ENCODE measurements at regions not wholly inside any gene's neighbourhood (a gene's known extent, or its start where the extent isn't known, plus 50 kb on each side); places are given as distances from the start of the nearest gene placed in this dataset.

GRCh38 chr5:1671351-1671750 lies 128.3 kb downstream of the MRPL36 start:
- no peak overlapping the region for H3K9ac ChIP-seq (ENCODE audit: low read length in 5 of 5)
- H3K4me1 ChIP-seq (ENCODE audit: control insufficient read depth in 5 of 5, insufficient read depth in 5 of 5, low read length in 5 of 5): peaks cover 1 to 14% (median 8%) of the 10 kb centered on the region in 5 donors
- no peaks in the 10 kb centered on the region for H3K36me3 ChIP-seq (ENCODE audit: control insufficient read depth in 5 of 5, insufficient read depth in 5 of 5, low read length in 5 of 5)
- H3K27me3 ChIP-seq (ENCODE audit: control insufficient read depth in 5 of 5, insufficient read depth in 4 of 5, low read length in 5 of 5): peaks cover 22 to 50% (median 49%) of the 10 kb centered on the region in 5 donors
- no peak overlapping the region for H3K27ac ChIP-seq (ENCODE audit: low read depth, low read length)
- peaks cover 3 to 9% (median 6%) of the 10 kb centered on the region in 5 donors for H3K9me3 ChIP-seq (ENCODE audit: control insufficient read depth in 5 of 5, low read length in 5 of 5)
- H3K4me3 ChIP-seq (ENCODE audit: low read depth in 1 of 5, low read length in 5 of 5): no peak overlapping the region

- H3K9ac ChIP-seq (ENCODE audit: low read length in 5 of 5): no peak overlapping the region
- H3K4me1 ChIP-seq (ENCODE audit: control insufficient read depth in 5 of 5, insufficient read depth in 5 of 5, low read length in 5 of 5): peaks cover 1 to 14% (median 8%) of the 10 kb centered on the region in 5 donors
- H3K27ac ChIP-seq (ENCODE audit: low read depth, low read length): no peak overlapping the region
- peaks cover 29 to 60% (median 59%) of the 10 kb centered on the region in 5 donors for H3K27me3 ChIP-seq (ENCODE audit: control insufficient read depth in 5 of 5, insufficient read depth in 4 of 5, low read length in 5 of 5)
- H3K9me3 ChIP-seq (ENCODE audit: control insufficient read depth in 5 of 5, low read length in 5 of 5): peaks cover 3 to 9% (median 6%) of the 10 kb centered on the region in 5 donors
- H3K4me3 ChIP-seq (ENCODE audit: low read depth in 1 of 5, low read length in 5 of 5): no peak overlapping the region
- H3K36me3 ChIP-seq (ENCODE audit: control insufficient read depth in 5 of 5, insufficient read depth in 5 of 5, low read length in 5 of 5): no peaks in the 10 kb centered on the region
These were observed 129.3 kb downstream of the MRPL36 start for GRCh38 chr5:1670351-1670750.

- Histone ChIP-seq H3K9ac (ENCODE audit: low read length in 5 of 5) (no peak overlapping the region), H3K4me3 (ENCODE audit: low read depth in 1 of 5, low read length in 5 of 5) (no peak overlapping the region), H3K4me1 (ENCODE audit: control insufficient read depth in 5 of 5, insufficient read depth in 5 of 5, low read length in 5 of 5) (peaks cover 1 to 14% (median 8%) of the 10 kb centered on the region in 5 donors), H3K9me3 (ENCODE audit: control insufficient read depth in 5 of 5, low read length in 5 of 5) (peaks cover 3 to 9% (median 6%) of the 10 kb centered on the region in 5 donors), H3K27me3 (ENCODE audit: control insufficient read depth in 5 of 5, insufficient read depth in 4 of 5, low read length in 5 of 5) (peaks cover 35 to 68% (median 63%) of the 10 kb centered on the region in 5 donors), H3K36me3 (ENCODE audit: control insufficient read depth in 5 of 5, insufficient read depth in 5 of 5, low read length in 5 of 5) (no peaks in the 10 kb centered on the region), H3K27ac (ENCODE audit: low read depth, low read length) (no peak overlapping the region)
These were observed 130.1 kb downstream of the MRPL36 start for GRCh38 chr5:1669276-1670155.

GRCh38 chr5:1668141-1668721 lies 131.4 kb downstream of the MRPL36 start:
- H3K4me3 ChIP-seq (ENCODE audit: low read depth in 1 of 5, low read length in 5 of 5): no peak overlapping the region
- H3K36me3 ChIP-seq (ENCODE audit: control insufficient read depth in 5 of 5, insufficient read depth in 5 of 5, low read length in 5 of 5): no peaks in the 10 kb centered on the region
- no peak overlapping the region for H3K27ac ChIP-seq (ENCODE audit: low read depth, low read length)
- no peak overlapping the region for H3K9ac ChIP-seq (ENCODE audit: low read length in 5 of 5)
- peaks cover 34 to 68% (median 65%) of the 10 kb centered on the region in 5 donors for H3K27me3 ChIP-seq (ENCODE audit: control insufficient read depth in 5 of 5, insufficient read depth in 4 of 5, low read length in 5 of 5)
- H3K4me1 ChIP-seq (ENCODE audit: control insufficient read depth in 5 of 5, insufficient read depth in 5 of 5, low read length in 5 of 5): peaks cover 1 to 14% (median 8%) of the 10 kb centered on the region in 5 donors
- H3K9me3 ChIP-seq (ENCODE audit: control insufficient read depth in 5 of 5, low read length in 5 of 5): peaks cover 3 to 9% (median 6%) of the 10 kb centered on the region in 5 donors

- peaks cover 0 to 14% (median 8%) of the 10 kb centered on the region in 5 donors for H3K4me1 ChIP-seq (ENCODE audit: control insufficient read depth in 5 of 5, insufficient read depth in 5 of 5, low read length in 5 of 5)
- H3K4me3 ChIP-seq (ENCODE audit: low read depth in 1 of 5, low read length in 5 of 5): peak overlapping the region in 1 of 5 donors; percentile 10
- no peaks in the 10 kb centered on the region for H3K36me3 ChIP-seq (ENCODE audit: control insufficient read depth in 5 of 5, insufficient read depth in 5 of 5, low read length in 5 of 5)
- peaks cover 3 to 9% (median 6%) of the 10 kb centered on the region in 5 donors for H3K9me3 ChIP-seq (ENCODE audit: control insufficient read depth in 5 of 5, low read length in 5 of 5)
- no peak overlapping the region for H3K27ac ChIP-seq (ENCODE audit: low read depth, low read length)
- H3K27me3 ChIP-seq (ENCODE audit: control insufficient read depth in 5 of 5, insufficient read depth in 4 of 5, low read length in 5 of 5): peaks cover 38 to 69% (median 65%) of the 10 kb centered on the region in 5 donors
- no peak overlapping the region for H3K9ac ChIP-seq (ENCODE audit: low read length in 5 of 5)
These were observed 131.9 kb downstream of the MRPL36 start for GRCh38 chr5:1667648-1668140.

- peaks cover 33 to 69% (median 62%) of the 10 kb centered on the region in 5 donors for H3K27me3 ChIP-seq (ENCODE audit: control insufficient read depth in 5 of 5, insufficient read depth in 4 of 5, low read length in 5 of 5)
- H3K4me1 ChIP-seq (ENCODE audit: control insufficient read depth in 5 of 5, insufficient read depth in 5 of 5, low read length in 5 of 5): peaks cover 0 to 14% (median 8%) of the 10 kb centered on the region in 5 donors
- H3K36me3 ChIP-seq (ENCODE audit: control insufficient read depth in 5 of 5, insufficient read depth in 5 of 5, low read length in 5 of 5): no peaks in the 10 kb centered on the region
- H3K9ac ChIP-seq (ENCODE audit: low read length in 5 of 5): no peak overlapping the region
- peaks cover 3 to 9% (median 6%) of the 10 kb centered on the region in 5 donors for H3K9me3 ChIP-seq (ENCODE audit: control insufficient read depth in 5 of 5, low read length in 5 of 5)
- peak overlapping the region in 1 of 5 donors; percentile 24 for H3K4me3 ChIP-seq (ENCODE audit: low read depth in 1 of 5, low read length in 5 of 5)
- H3K27ac ChIP-seq (ENCODE audit: low read depth, low read length): no peak overlapping the region
These were observed 132.6 kb downstream of the MRPL36 start for GRCh38 chr5:1666812-1667588.

GRCh38 chr5:1666221-1666620 lies 133.4 kb downstream of the MRPL36 start:
- no peak overlapping the region for H3K4me3 ChIP-seq (ENCODE audit: low read depth in 1 of 5, low read length in 5 of 5)
- H3K4me1 ChIP-seq (ENCODE audit: control insufficient read depth in 5 of 5, insufficient read depth in 5 of 5, low read length in 5 of 5): peaks cover 0 to 14% (median 8%) of the 10 kb centered on the region in 5 donors
- peaks cover 3 to 9% (median 6%) of the 10 kb centered on the region in 5 donors for H3K9me3 ChIP-seq (ENCODE audit: control insufficient read depth in 5 of 5, low read length in 5 of 5)
- no peaks in the 10 kb centered on the region for H3K36me3 ChIP-seq (ENCODE audit: control insufficient read depth in 5 of 5, insufficient read depth in 5 of 5, low read length in 5 of 5)
- no peak overlapping the region for H3K9ac ChIP-seq (ENCODE audit: low read length in 5 of 5)
- no peak overlapping the region for H3K27ac ChIP-seq (ENCODE audit: low read depth, low read length)
- peaks cover 33 to 65% (median 59%) of the 10 kb centered on the region in 5 donors for H3K27me3 ChIP-seq (ENCODE audit: control insufficient read depth in 5 of 5, insufficient read depth in 4 of 5, low read length in 5 of 5)

GRCh38 chr5:1665803-1666202 lies 133.8 kb downstream of the MRPL36 start:
- peaks cover 33 to 65% (median 55%) of the 10 kb centered on the region in 5 donors for H3K27me3 ChIP-seq (ENCODE audit: control insufficient read depth in 5 of 5, insufficient read depth in 4 of 5, low read length in 5 of 5)
- H3K27ac ChIP-seq (ENCODE audit: low read depth, low read length): no peak overlapping the region
- H3K36me3 ChIP-seq (ENCODE audit: control insufficient read depth in 5 of 5, insufficient read depth in 5 of 5, low read length in 5 of 5): no peaks in the 10 kb centered on the region
- H3K9me3 ChIP-seq (ENCODE audit: control insufficient read depth in 5 of 5, low read length in 5 of 5): peaks cover 3 to 9% (median 6%) of the 10 kb centered on the region in 5 donors
- peaks cover 0 to 14% (median 8%) of the 10 kb centered on the region in 5 donors for H3K4me1 ChIP-seq (ENCODE audit: control insufficient read depth in 5 of 5, insufficient read depth in 5 of 5, low read length in 5 of 5)
- no peak overlapping the region for H3K9ac ChIP-seq (ENCODE audit: low read length in 5 of 5)
- no peak overlapping the region for H3K4me3 ChIP-seq (ENCODE audit: low read depth in 1 of 5, low read length in 5 of 5)

- Histone ChIP-seq H3K36me3 (ENCODE audit: control insufficient read depth in 5 of 5, insufficient read depth in 5 of 5, low read length in 5 of 5) (no peaks in the 10 kb centered on the region), H3K4me3 (ENCODE audit: low read depth in 1 of 5, low read length in 5 of 5) (no peak overlapping the region), H3K4me1 (ENCODE audit: control insufficient read depth in 5 of 5, insufficient read depth in 5 of 5, low read length in 5 of 5) (peaks cover 0 to 14% (median 8%) of the 10 kb centered on the region in 5 donors), H3K27me3 (ENCODE audit: control insufficient read depth in 5 of 5, insufficient read depth in 4 of 5, low read length in 5 of 5) (peaks cover 31 to 68% (median 59%) of the 10 kb centered on the region in 5 donors), H3K27ac (ENCODE audit: low read depth, low read length) (no peak overlapping the region), H3K9ac (ENCODE audit: low read length in 5 of 5) (no peak overlapping the region), H3K9me3 (ENCODE audit: control insufficient read depth in 5 of 5, low read length in 5 of 5) (peaks cover under 1 to 6% (median 4%) of the 10 kb centered on the region in 5 donors)
These were observed 134.4 kb downstream of the MRPL36 start for GRCh38 chr5:1665231-1665630.

Measured in subcutaneous abdominal adipose tissue (tissue), 5 donors.